Uterus (tissue), 2 donors: ENCODE measurements at regions not wholly inside any gene's neighbourhood (a gene's known extent, or its start where the extent isn't known, plus 50 kb on each side); places are given as distances from the start of the nearest gene placed in this dataset.

Experiments
- CTCF ChIP-seq, 4 experiments: fragments of 200-600 bp in 2 of 4; fragments of 450-650 bp in 2 of 4; sonication (generic) in 2 of 4; IDR thresholded peaks; one replicate each; pipeline ENCODE4 v1.5.1; 2016 to 2019; ENCODE audit warnings: antibody characterized with exemption in 4 of 4, mild to moderate bottlenecking in 2 of 4, moderate library complexity in 1 of 4
- POLR2A ChIP-seq, 2 donors: fragments of 450-650 bp; IDR thresholded peaks; one replicate each; pipeline ENCODE4 v1.6.1; 2016; ENCODE audit warnings: antibody characterized with exemption in 2 of 2, mild to moderate bottlenecking in 1 of 2, moderate library complexity in 1 of 2

- no peak for TF ChIP-seq POLR2A (IDR thresholded peaks at IDR 0.05)
- TF ChIP-seq CTCF (IDR thresholded peaks at IDR 0.05), result no peak
Observed at GRCh38 chr9:134215699-134216448, 51.5 kb upstream of the RNU6ATAC start.
